ENCODE measurements at regions not wholly inside any gene's neighbourhood (a gene's known extent, or its start where the extent isn't known, plus 50 kb on each side); places are given as distances from the start of the nearest gene placed in this dataset.
A peak's percentile ranks its signal among the peaks of the same experiment; 100 is the strongest.
"Not testable (repeated sequence)": the region's sequence is repeated elsewhere in the genome, so short reads cannot be mapped to it uniquely, and the experiment has no call there.

- peak; percentile 94 to 95 for ATAC-seq
Observed at GRCh38 chr17:77783991-77784820, 174.3 kb upstream of the TNRC6C start.

- ATAC-seq: no peak
Observed at GRCh38 chr17:77785312-77785905, 173.1 kb upstream of the TNRC6C start.

- no peak for ATAC-seq
Observed at GRCh38 chr17:77786090-77786489, 172.4 kb upstream of the TNRC6C start.

- ATAC-seq: no peak
Observed at GRCh38 chr17:77786740-77787505, 171.6 kb upstream of the TNRC6C start.

GRCh38 chr17:77790143-77790829, 168.2 kb upstream of the TNRC6C start:
- ATAC-seq: no peak

- ATAC-seq: no peak
Observed at GRCh38 chr17:77792626-77793025, 165.9 kb upstream of the TNRC6C start.

GRCh38 chr17:77793146-77793970, 165.1 kb upstream of the TNRC6C start:
- ATAC-seq: no peak

- ATAC-seq: no peak
Observed at GRCh38 chr17:77793971-77794235, 164.6 kb upstream of the TNRC6C start.

GRCh38 chr17:77794846-77795245, 163.7 kb upstream of the TNRC6C start:
- no peak for ATAC-seq

- ATAC-seq: no peak
Observed at GRCh38 chr17:77795685-77796084, 162.8 kb upstream of the TNRC6C start.

GRCh38 chr17:77796176-77796860, 162.2 kb upstream of the TNRC6C start:
- ATAC-seq: no peak

GRCh38 chr17:77798031-77798430, 160.5 kb upstream of the TNRC6C start:
- no peak for ATAC-seq

GRCh38 chr17:77798481-77798880, 160.0 kb upstream of the TNRC6C start:
- no peak for ATAC-seq

GRCh38 chr17:77800816-77801215, 157.7 kb upstream of the TNRC6C start:
- no peak for ATAC-seq

GRCh38 chr17:77801545-77802332, 156.8 kb upstream of the TNRC6C start:
- ATAC-seq: no peak

GRCh38 chr17:77802333-77802615, 156.2 kb upstream of the TNRC6C start:
- ATAC-seq: no peak

- ATAC-seq: no peak
Observed at GRCh38 chr17:77802811-77803220, 155.7 kb upstream of the TNRC6C start.

GRCh38 chr17:77803726-77804125, 154.8 kb upstream of the TNRC6C start:
- no peak for ATAC-seq

GRCh38 chr17:77804796-77805426, 153.6 kb upstream of the TNRC6C start:
- no peak for ATAC-seq

- ATAC-seq: not testable (repeated sequence)
Observed at GRCh38 chr17:77805970-77806369, 152.5 kb upstream of the TNRC6C start.

Data from activated CD4-positive, CD25-positive, alpha-beta regulatory T cell treated with anti-CD3 and anti-CD28 coated beads, Interleukin-2, amount 50 U/mL, for 24 hours (primary cell).